GM12878 (cell line): ENCODE measurements at regions not wholly inside any gene's neighbourhood (a gene's known extent, or its start where the extent isn't known, plus 50 kb on each side); places are given as distances from the start of the nearest gene placed in this dataset.

Experiments
- ATAC-seq: fragments of 200-7000 bp; cut with Tn5 transposase; 3 replicates; pipeline ENCODE4 v1.9.1; 2020; ENCODE audit warnings: mild to moderate bottlenecking, moderate library complexity
- BruUV-seq: library from RNA; stranded (reverse); fragments of 400-500 nt; replicated peaks from 2 replicates; lab custom pipeline; 2021; lab: Mats Ljungman, UMichigan
- CTCF ChIA-PET: fragments of 300-600 bp; sonication (Branson Sonifier 250); formaldehyde crosslinking; extraction: SDS; loops from one replicate; lab custom pipeline; 2021; ENCODE audit warnings: inconsistent platforms; lab: Yijun Ruan, JAX
- POLR2A ChIA-PET: fragments of 350-600 bp; formaldehyde crosslinking; extraction: SDS; loops from one replicate; lab custom pipeline; 2021; ENCODE audit warnings: inconsistent platforms; lab: Charles Lee
- RAD21 ChIA-PET: fragments of 300-600 bp; sonication (Branson Sonifier 250); formaldehyde crosslinking; loops from one replicate; lab custom pipeline; 2023; ENCODE audit warnings: antibody characterized with exemption; ENCODE audit not compliant: unreplicated experiment; lab: Charles Lee
- SMC1A ChIA-PET: fragments of 300-600 bp; sonication (Branson Sonifier 250); formaldehyde crosslinking; loops from one replicate; lab custom pipeline; 2023; ENCODE audit not compliant: unreplicated experiment, uncharacterized antibody; lab: Charles Lee
- DNase-seq: peaks from one replicate; pipeline ENCODE4 v3.0.0-alpha.2; 2011; ENCODE audit warnings: low read depth, low spot score
- FAIRE-seq: peaks from 3 replicates; lab custom pipeline; 2011; peaks lifted over from hg19 to GRCh38; lab: Jason Lieb, UNC
- H2AFZ ChIP-seq: 2 replicates; pipeline ENCODE4 v1.6.0; 2011; ENCODE audit warnings: low read depth, low read length, control low read depth; ENCODE audit not compliant: control insufficient read depth
- H3K27ac ChIP-seq: 2 replicates; pipeline ENCODE4 v1.5.1; 2011; ENCODE audit warnings: control low read depth; ENCODE audit not compliant: control insufficient read depth, insufficient read depth
- H3K27me3 ChIP-seq, 2 experiments: replicated peaks in 1 of 2; 2 replicates each; pipeline versions ENCODE4 v1.6.0 to v1.6.1; 2011; ENCODE audit warnings: low read length in 1 of 2; ENCODE audit not compliant: control insufficient read depth in 2 of 2, insufficient read depth in 2 of 2
- H3K36me3 ChIP-seq, 2 experiments: 2 replicates each; pipeline ENCODE4 v1.5.1; 2011; ENCODE audit warnings: low read length in 1 of 2; ENCODE audit not compliant: control insufficient read depth in 2 of 2, insufficient read depth in 2 of 2
- H3K4me1 ChIP-seq: 2 replicates; pipeline ENCODE4 v1.6.1; 2011; ENCODE audit warnings: mild to moderate bottlenecking, low read length, moderate library complexity, mixed read lengths; ENCODE audit not compliant: control insufficient read depth, insufficient read depth
- H3K4me2 ChIP-seq: 2 replicates; pipeline ENCODE4 v1.6.0; 2011; ENCODE audit warnings: control low read depth; ENCODE audit not compliant: control insufficient read depth, insufficient read depth
- H3K4me3 ChIP-seq: fragments of 200-600 bp; sonication (generic); 2 replicates; pipeline ENCODE4 v1.5.1; 2016
- H3K79me2 ChIP-seq: 2 replicates; pipeline ENCODE4 v1.6.0; 2011; ENCODE audit warnings: low read length; ENCODE audit not compliant: control insufficient read depth, insufficient read depth
- H3K9ac ChIP-seq: 2 replicates; pipeline ENCODE4 v1.8.0; 2011; ENCODE audit warnings: low read length, control low read depth, mixed read lengths; ENCODE audit not compliant: control insufficient read depth, insufficient read depth
- H3K9me3 ChIP-seq: replicated peaks from 3 replicates; pipeline ENCODE4 v1.5.1; 2011; ENCODE audit warnings: mild to moderate bottlenecking, low read length; ENCODE audit not compliant: control insufficient read depth, insufficient read depth
- H4K20me1 ChIP-seq: 2 replicates; pipeline ENCODE4 v1.6.0; 2011; ENCODE audit not compliant: control insufficient read depth, insufficient read depth
- BCL3 ChIP-seq: IDR thresholded peaks from 2 replicates; pipeline ENCODE4 v1.6.1; 2011; ENCODE audit warnings: borderline replicate concordance, low read depth, mild to moderate bottlenecking, moderate library complexity, low read length; ENCODE audit not compliant: insufficient read depth, poor library complexity, severe bottlenecking
- CBFB ChIP-seq: IDR thresholded peaks from 2 replicates; pipeline ENCODE4 v1.6.1; 2016; ENCODE audit warnings: antibody characterized with exemption, low read depth
- CTCF ChIP-seq, 3 experiments: IDR thresholded peaks in 2 of 3; conservative IDR thresholded peaks in 1 of 3; 2 replicates each; pipeline ENCODE4 v1.5.1; 2011; ENCODE audit warnings: low read depth in 3 of 3, low read length in 3 of 3, mild to moderate bottlenecking in 3 of 3, control low read depth in 2 of 3, moderate library complexity in 2 of 3, inconsistent platforms in 1 of 3, mixed read lengths in 1 of 3; ENCODE audit not compliant: control insufficient read depth in 2 of 3, insufficient read depth in 1 of 3; ENCODE audit errors: extremely low read depth in 1 of 3
- FOS ChIP-seq: IDR thresholded peaks from 3 replicates; pipeline ENCODE4 v1.6.1; 2011; ENCODE audit warnings: borderline replicate concordance; ENCODE audit not compliant: insufficient read length; ENCODE audit errors: extremely low read depth
- RAD21 ChIP-seq: IDR thresholded peaks from 2 replicates; pipeline ENCODE4 v1.6.1; 2011; ENCODE audit warnings: mild to moderate bottlenecking, low read depth, low read length, moderate library complexity; ENCODE audit not compliant: insufficient read depth
- RELA ChIP-seq: fragments of 450-650 bp; IDR thresholded peaks from 2 replicates; pipeline ENCODE4 v1.8.0; 2014; ENCODE audit warnings: borderline replicate concordance; ENCODE audit not compliant: partially characterized antibody
- TCF3 ChIP-seq: IDR thresholded peaks from 2 replicates; pipeline ENCODE4 v1.6.1; 2012; ENCODE audit warnings: low read depth, mild to moderate bottlenecking, low read length, borderline replicate concordance; ENCODE audit not compliant: insufficient read depth
- WGBS: methylation state at CpG from one replicate; pipeline ENCODE4 v1.1.6; 2016; ENCODE audit warnings: low lambda C conversion rate; ENCODE audit not compliant: insufficient replicate concordance, insufficient coverage; ENCODE audit errors: missing lambda C conversion rate; 5-methylcytosine and 5-hydroxymethylcytosine counted together
- in situ Hi-C: fragments of 300-500 bp; cut with MboI; formaldehyde crosslinking; loops from 9 replicates; pipeline ENCODE4 v1.14.3; 2018; ENCODE audit warnings: mixed read lengths
- intact Hi-C: fragments of 100-400 bp; cut with micrococcal nuclease; formaldehyde crosslinking; loops from one replicate; pipeline ENCODE4 v1.14.2; 2022; ENCODE audit not compliant: unreplicated experiment

- TF ChIP-seq BCL3 (no peak), FOS (no peak), RELA (no peak), CBFB (no peak)
Observed at GRCh38 chr2:7508296-7508943, 591.2 kb downstream of the RNF144A start (continued).

- no peak overlapping the region for H3K27ac ChIP-seq
- WGBS, result 9% methylated on average over 4 of the region's 4 CpGs
- no peak for DNase-seq
Observed at GRCh38 chr2:7510353-7510752, 593.1 kb downstream of the RNF144A start.

More at GRCh38 chr2:7510353-7510752, 593.1 kb downstream of the RNF144A start:
- Histone ChIP-seq H3K27me3 (no peaks in the 10 kb centered on the region), H3K9me3 (no peaks in the 10 kb centered on the region; the same call in 2 of the 3 replicates), H3K9ac (no peak overlapping the region), H4K20me1 (no peaks in the 10 kb centered on the region), H3K79me2 (no peaks in the 10 kb centered on the region), H3K4me3 (no peak overlapping the region), H2AFZ (no peak overlapping the region), H3K36me3 (no peaks in the 10 kb centered on the region), H3K4me2 (no peak overlapping the region), H3K4me1 (peaks cover 4% of the 10 kb centered on the region; the same call in 1 of the 2 replicates)
- peak; percentile 61 for ATAC-seq
- SMC1A ChIA-PET, result interaction anchor here (0.9 to 4.8 kb wide), 4 partner anchors 11 to 161 kb away, joined by 3 to 43 read pairs (median 6); no protein-coding TSS in a partner anchor
- CTCF ChIA-PET, result interaction anchor here (1.1 to 3.3 kb wide), 4 partner anchors 12 to 162 kb away, joined by 3 to 10 read pairs (median 6); no protein-coding TSS in a partner anchor
- POLR2A ChIA-PET, result interaction anchor here (0.8 to 1.1 kb wide), 2 partner anchors 21 to 37 kb away, joined by 3 read pairs; no protein-coding TSS in a partner anchor
- intact Hi-C loops (loop anchor here (5.0 kb wide), 1 partner anchor 162 kb away; no protein-coding TSS in a partner anchor), in situ Hi-C loops (no loop called here)
- FAIRE-seq, result no peak
- RAD21 ChIA-PET, result interaction anchor here (1.2 to 1.5 kb wide), 2 partner anchors 82 to 215 kb away, joined by 4 read pairs; no protein-coding TSS in a partner anchor
- TF ChIP-seq TCF3, result no peak
- 0 out of 2 replicates have a peak, but pooled peaks have one; percentile 13 for TF ChIP-seq RAD21
- peak; percentile 4 to 19 (median 17); a peak in 1 of 6 replicates for TF ChIP-seq CTCF (IDR thresholded peaks at IDR 0.05 in 2 of 3, conservative IDR thresholded peaks at IDR 0.05 in 1 of 3; ENCODE audit: control insufficient read depth in 2 of 3, extremely low read depth in 1 of 3, insufficient read depth in 1 of 3, low read depth in 3 of 3, low read length in 3 of 3)
- BruUV-seq, result no TSS peak
